Hematopoietic multipotent progenitor cell treated with erythropoietin and hydrocortisone succinate and interleukin-3 and kit ligand, for 15 days (in vitro differentiated cells): ENCODE measurements at regions not wholly inside any gene's neighbourhood (a gene's known extent, or its start where the extent isn't known, plus 50 kb on each side); places are given as distances from the start of the nearest gene placed in this dataset.
"Not testable (repeated sequence)": the region's sequence is repeated elsewhere in the genome, so short reads cannot be mapped to it uniquely, and the experiment has no call there.

ENCODE experiments used
- DNase-seq: peaks from one replicate; pipeline ENCODE4 v3.0.0-alpha.2; 2015; ENCODE audit warnings: low spot score

- DNase-seq: not testable (repeated sequence)
These were observed 52.5 kb upstream of the CCDC71L start for GRCh38 chr7:106713452-106713851.

- not testable (repeated sequence) for DNase-seq
These were observed 53.9 kb upstream of the CCDC71L start for GRCh38 chr7:106714590-106715442.

GRCh38 chr7:106715730-106716129, 54.8 kb upstream of the CCDC71L start:
- no peak for DNase-seq

- no peak for DNase-seq
These were observed 56.4 kb upstream of the CCDC71L start for GRCh38 chr7:106717254-106717954.

- no peak for DNase-seq
These were observed 57.3 kb upstream of the CCDC71L start for GRCh38 chr7:106717955-106718871.

- no peak for DNase-seq
These were observed 59.7 kb upstream of the CCDC71L start for GRCh38 chr7:106720641-106721040.

- no peak for DNase-seq
These were observed 61.1 kb upstream of the CCDC71L start for GRCh38 chr7:106721816-106722785.

GRCh38 chr7:106723398-106723797, 62.4 kb upstream of the CCDC71L start:
- DNase-seq: no peak

GRCh38 chr7:106729720-106730385, 68.9 kb upstream of the CCDC71L start:
- DNase-seq: no peak

- no peak for DNase-seq
These were observed 70.2 kb upstream of the CCDC71L start for GRCh38 chr7:106731187-106731586.

- DNase-seq: no peak
These were observed 70.9 kb upstream of the CCDC71L start for GRCh38 chr7:106731646-106732444.

GRCh38 chr7:106735637-106736036, 74.7 kb upstream of the CCDC71L start:
- no peak for DNase-seq

GRCh38 chr7:106736123-106736507, 75.2 kb upstream of the CCDC71L start:
- no peak for DNase-seq

- DNase-seq: peak; percentile 58
These were observed 75.7 kb upstream of the CCDC71L start for GRCh38 chr7:106736508-106737201.

GRCh38 chr7:106737202-106737562, 76.2 kb upstream of the CCDC71L start:
- DNase-seq: peak; percentile 12

GRCh38 chr7:106740806-106741205, 79.8 kb upstream of the CCDC71L start:
- no peak for DNase-seq

GRCh38 chr7:106744563-106745091, 83.7 kb upstream of the CCDC71L start:
- DNase-seq: no peak

GRCh38 chr7:106747301-106747700, 86.3 kb upstream of the CCDC71L start:
- not testable (repeated sequence) for DNase-seq

- no peak for DNase-seq
These were observed 86.8 kb upstream of the CCDC71L start for GRCh38 chr7:106747804-106748203.
